HT1080 (cell line): ENCODE measurements at regions not wholly inside any gene's neighbourhood (a gene's known extent, or its start where the extent isn't known, plus 50 kb on each side); places are given as distances from the start of the nearest gene placed in this dataset.

Experiments used
- DNase-seq: peaks from one replicate; pipeline ENCODE4 v3.0.0-alpha.2; 2015; ENCODE audit warnings: low read depth

DNA sequence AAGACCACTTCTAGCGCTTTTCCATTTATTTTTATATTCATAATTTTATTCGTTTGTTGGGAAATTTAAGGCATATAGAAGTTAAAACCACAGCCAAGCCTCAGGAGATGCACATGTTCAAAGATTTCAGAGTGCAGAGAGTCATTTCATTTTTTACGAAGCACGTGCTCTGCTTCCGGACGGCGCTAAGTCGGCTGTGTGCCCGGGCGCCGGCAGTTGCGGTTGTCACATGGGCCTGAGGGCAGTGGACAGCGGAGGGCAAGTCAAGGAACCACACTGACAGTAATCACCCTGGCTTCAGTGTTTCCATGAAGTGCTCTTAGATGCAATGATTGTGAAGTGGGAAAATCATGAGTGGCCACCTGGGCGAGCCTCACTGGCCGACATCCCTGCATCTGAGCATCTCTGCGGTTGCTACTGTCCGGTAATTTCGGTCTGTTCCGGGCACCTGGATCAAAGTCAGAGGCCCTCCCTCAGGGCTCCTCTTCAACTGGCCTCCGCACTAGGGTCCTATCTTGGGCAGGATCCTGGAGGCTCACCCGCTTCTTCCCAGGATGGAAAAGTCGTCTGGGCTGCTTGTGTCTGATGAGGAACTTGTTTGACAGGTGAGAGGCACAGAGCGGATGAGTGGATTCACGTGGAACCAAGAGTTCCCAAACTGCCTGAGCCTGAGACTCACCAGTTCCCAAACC is 90.8 kb downstream of the DACT2 start:
- no peak for DNase-seq

DNA sequence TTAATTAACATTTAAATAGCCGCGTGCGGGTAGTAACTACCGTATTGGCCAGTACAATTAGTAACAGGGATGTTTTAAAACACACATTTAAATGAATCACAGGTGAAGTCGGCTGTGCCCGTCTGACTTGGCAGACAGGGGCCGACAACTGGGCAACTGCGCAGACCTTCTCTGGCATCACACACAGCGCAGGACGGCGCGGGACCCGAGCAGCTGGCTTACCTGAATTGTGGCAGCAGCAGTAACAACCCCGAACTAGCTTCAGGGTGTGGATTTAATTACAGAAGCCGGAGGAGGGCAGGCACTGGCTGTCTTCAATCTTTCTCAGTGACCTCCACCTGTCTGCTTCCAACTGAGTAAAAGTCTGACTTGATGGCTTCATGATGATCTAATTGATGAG is 91.7 kb downstream of the DACT2 start:
- no peak for DNase-seq

DNA sequence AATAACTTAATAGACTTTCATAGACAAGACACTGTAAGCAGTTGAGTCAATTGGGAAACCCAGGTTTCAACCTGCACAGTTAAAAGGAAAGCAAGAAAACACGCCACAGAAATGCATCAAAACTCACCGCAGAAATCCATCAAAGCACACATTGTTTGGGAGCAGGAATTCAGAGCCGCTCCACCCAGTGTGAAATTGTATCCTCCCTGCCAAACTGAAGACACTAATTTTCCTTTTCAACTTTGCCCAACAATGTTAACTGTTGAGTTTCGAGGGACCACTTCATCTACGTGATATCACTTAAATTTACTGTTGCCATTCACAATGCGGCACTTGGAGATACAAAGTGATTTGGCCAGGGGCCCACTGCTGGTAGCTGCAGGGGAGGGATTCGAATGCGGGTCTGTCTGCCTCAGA is 92.7 kb downstream of the DACT2 start:
- no peak for DNase-seq

DNA sequence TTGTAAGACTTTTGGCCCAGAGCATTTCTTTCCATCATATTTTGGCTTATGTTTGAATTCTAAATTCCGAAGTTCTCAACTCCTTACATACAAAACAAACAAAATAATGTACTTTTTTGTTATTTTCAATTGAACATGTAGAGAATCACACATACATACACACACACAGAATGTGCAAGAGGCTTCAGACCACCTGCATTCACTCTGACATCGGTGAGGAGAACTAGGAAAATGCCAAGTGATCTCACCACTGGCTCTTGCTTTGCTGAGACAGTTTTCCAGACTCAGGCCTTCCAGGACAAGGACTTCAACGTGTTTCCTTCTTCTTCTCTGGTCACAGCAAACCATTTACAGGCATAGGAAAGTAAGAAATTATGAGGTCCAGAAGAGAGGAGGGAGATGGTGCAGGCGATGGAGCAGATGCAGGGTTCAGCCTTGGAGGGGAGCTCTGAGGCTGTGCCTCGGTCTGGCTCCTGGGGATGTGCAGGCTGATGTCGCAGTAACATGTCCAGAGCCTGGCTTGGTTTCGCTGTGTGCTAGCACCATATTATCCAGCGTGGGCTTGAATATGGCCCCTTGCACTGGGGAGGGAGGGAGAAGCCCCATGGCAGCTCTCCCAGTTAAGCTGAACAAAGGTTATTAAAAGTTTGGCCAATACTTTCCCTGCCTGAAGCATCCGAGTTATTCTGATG is 93.4 kb downstream of the DACT2 start:
- no peak for DNase-seq

DNA sequence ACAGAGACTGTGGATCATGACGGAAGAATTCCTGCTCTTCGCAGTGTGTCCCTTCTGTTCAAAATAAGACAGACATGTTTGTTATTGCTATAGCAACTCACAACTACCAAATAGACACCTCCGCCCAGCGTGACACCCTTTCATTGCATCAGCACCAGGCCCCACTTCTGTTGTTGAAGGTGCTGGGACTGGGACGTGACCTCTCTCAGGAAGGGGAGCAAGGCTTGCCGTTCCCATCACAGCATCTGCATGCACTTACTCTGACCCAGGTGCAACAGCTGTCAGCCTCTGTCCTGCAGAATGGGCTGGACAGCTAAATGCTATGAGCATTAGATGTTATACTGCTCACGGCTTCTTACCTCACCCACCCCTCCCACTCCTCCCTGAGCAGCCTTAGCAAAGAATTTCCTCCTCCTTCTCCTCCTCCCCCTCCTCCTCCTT is 94.1 kb downstream of the DACT2 start:
- no peak for DNase-seq

DNA sequence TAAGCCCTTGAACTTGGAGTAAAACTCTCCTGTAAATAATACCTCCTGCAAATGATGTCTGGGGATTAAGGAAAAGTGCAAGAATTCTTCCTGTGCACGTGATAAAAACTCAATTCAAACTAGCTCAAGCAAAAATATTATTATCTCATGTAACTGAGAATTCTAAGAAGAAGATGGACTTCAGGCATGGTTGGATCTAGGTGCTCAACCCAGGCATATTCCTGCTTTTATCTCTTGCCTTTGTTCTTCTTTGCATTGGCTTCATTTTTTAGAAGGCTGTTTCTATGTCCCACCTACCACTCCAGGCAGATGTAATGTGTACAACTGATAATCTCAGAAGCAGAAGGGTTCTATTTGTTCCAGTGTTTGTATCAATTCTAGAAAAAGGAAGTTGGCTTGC is 95.8 kb downstream of the DACT2 start:
- no peak for DNase-seq

DNA sequence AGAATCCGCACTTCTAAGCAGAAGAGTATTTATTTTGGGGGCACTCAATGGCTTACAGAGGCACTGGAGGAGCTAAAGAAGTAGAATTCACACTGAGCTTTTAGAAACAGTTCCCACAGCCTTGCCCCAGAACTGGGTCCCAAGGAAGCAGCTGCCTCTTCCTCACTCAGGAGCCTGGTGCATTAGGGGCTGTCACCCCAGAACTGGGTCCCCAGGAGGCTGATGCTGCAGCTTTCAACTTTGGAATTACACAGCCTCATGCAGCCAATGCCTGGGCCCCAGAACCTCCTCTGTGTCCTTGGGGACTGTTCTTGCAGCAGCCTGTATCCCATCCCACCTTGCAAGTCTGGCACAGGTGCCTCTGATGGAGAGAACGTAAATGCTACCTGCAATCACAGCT is 96.4 kb downstream of the DACT2 start:
- DNase-seq: no peak

DNA sequence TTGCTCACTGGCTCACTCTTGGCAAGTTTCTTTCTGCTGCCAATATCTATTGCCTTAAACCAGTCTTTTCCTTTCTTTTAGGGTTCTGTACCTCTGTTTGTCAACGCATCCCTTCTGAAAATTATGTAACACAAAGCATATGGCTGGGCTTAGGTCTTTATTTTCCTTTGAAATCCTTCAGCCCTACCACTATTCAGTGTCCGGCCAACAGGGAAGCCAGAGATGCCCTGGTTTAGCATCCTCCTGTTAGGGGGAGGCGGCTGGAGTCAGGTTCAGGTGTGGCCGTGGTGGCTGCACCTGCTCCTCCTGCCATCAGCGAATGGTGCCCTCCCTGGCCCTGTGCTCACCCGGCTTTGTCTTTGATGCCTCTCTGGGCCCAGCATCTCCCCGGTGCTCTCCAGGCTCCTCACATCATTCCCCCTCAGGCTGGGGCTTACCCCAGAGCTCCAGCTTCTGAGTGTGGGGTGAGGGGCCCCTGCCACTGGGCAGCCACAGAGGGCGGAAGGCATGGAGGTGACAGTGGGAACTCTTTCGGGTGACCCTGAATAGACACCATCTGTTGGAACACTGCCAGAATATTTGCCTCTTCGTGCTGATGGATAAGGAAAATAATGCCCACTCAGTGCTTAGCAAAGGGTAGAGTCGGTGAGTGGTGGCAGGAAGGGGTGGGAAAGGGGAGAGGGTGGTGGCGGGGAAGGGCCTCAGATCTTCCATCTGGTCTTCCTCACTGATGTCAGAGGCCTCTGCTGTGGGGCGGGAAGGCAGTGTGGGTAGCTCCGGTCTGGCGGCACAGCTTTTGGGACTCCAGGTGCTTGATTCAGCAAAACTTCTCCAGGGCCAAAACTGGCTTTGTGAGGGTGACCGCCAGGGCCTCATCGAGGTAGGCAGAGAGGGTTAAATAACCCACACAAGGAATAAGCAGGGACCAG is 97.2 kb downstream of the DACT2 start:
- no peak for DNase-seq

DNA sequence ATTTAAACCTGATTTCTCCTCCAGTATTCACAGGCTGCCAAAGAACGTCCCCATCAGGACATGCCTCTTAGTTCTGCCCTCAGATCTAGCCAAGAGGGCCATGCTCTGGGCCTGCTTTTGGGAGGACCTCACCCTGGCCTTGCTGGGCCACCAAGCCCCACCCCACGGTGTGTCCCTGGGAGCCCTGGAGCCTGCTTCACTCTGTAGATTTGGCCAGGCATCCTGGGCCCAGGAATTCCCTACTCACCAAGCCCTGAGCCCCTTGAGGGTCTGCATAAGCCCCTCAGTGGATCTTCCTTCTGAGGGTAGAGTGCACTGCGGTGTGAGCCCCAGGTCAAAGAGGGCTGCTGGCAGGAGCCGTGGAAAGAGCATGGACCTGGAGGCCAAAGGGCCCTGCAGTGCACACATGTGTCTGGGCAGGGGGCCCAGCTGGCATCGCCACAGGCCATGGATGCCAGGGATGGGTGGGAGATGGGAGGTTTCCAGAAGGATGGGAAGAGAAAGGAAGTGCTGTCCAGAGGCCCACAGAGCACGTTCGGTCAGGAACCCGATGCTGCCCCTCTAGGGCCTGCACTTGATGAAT is 98.0 kb downstream of the DACT2 start:
- DNase-seq: no peak

DNA sequence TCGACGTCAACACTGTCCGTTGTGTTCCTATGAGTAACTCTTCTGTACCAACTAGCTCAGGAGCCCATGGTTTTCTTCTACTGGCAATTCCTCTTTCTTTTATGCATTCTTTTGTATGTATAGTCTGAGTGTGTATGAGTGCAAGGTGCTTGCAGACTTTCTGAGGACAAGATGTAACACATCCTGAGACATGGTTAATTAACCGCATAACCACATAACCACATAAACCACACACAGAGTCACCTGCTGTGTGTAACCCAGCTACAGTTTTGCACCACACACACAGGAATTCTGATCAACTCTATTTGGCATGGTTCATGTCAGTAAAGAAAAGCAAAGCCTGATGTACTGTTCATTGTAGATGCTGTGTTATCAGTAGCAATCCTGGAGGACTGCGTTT is 98.6 kb downstream of the DACT2 start:
- DNase-seq: no peak

DNA sequence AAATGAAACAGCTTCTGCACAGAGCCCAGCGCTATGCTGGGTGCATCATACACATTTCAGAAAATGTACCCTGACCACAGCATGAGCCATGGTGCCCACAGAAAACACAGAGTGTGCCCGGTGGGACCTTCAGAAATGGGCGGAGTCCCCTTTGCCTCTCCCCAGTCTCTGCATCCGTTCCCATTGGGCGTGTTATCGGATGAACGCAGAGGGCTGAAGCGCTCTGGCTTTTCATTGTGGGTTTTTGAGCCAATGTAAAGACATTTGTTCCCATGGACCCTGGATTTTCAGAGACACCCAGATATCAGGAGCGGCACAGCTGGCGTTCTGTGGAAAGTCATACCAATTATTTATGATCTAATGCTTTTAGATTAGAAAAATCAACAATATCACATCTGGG is 99.8 kb downstream of the DACT2 start:
- DNase-seq: no peak

DNA sequence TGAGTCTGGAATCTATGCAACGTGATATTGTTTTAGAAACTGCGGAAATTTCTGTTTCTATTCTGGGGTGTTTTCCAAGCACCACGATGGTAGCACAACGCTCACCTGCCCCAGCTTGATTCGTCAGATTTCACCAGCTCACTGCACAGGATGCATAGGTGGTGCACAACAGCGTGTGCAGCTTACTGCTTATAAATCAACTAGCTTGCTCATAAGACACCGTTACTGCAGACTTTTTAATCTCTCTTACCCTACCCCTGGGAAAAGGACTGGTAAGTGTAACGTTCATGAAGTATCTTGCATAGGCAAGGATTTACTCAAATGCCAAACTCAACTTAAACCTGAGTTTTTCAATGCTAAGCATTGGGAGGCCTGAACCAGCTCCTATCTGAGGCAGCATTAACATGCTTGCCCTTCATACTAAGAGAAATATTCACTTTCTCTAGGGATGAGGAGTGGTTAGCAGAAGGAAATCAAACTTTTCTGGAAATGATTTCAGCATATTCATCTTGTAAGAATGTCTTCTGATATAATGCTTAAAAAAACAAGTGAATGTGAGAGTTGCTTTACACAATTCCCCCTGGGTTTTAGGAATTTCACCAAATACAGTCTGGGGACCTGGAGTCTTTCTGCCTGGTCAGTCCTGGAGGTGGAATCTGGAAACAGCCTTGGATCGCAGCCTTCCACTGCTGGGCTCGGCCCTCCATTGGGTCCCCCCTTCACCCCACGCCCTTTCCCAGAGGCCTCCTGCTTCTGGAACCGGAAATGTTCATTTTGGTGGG is 100.6 kb downstream of the DACT2 start:
- DNase-seq: no peak

DNA sequence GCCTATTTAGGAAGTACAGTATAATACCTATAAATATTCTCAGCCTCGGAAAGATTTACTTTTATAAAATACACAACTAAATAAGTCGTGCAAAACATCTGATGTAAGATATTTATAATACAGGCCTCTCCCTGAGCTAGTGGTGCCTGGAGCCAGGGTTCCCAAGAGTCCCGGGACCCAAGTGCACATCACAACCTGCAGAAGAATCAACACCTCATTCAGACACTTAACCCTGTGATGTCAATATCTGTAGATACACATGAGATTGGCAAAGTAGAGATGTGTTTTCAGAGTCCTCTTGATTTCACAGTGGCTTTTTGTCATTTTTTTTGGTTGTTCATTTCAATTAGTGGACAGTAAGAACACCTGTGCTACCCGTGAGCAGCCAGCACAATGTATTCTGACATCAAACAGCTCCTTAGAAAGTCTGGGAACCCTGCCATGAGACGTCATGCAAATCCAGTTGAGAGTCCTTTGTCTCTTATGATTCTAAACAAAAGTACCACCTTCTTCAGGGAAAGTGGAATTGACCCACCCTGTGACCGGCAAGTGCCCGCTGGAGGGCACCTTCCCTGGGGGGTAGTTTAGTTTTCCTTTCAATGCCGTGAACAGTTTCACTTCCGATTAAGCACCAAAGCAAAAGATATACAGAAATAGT is 101.6 kb downstream of the DACT2 start:
- DNase-seq: no peak

DNA sequence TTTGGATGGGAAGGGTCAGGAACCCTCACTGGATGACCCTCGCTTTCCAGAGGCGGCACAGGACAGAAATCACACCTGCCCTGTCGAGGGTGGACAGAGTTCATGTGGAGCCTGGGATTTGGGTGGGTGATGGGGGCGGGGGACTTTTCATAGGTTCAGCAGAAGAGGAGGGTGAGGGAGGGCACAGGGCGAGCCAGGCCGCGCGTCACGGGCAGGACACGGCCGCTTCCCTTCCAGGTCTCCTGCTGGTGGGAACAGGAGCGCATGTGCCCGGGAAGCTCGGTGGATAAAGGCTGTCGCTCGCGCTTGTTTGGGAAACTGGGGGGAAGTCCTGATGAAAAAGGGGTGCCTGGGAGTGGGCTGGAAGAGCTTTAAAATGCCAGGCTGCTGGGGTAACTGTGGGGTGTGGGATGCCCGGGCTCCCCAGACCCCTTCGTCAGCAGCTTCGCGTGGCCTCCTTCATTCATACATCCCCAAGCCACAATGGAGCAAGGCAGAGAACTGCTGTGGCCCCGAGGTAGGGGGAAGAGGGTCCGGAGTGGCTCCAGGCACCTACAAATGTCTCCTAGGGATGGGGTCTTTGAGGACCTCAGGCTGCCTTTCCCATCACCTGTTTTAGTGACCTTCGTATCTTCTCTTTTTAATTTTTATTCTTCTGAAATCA is 102.2 kb downstream of the DACT2 start:
- DNase-seq: no peak

DNA sequence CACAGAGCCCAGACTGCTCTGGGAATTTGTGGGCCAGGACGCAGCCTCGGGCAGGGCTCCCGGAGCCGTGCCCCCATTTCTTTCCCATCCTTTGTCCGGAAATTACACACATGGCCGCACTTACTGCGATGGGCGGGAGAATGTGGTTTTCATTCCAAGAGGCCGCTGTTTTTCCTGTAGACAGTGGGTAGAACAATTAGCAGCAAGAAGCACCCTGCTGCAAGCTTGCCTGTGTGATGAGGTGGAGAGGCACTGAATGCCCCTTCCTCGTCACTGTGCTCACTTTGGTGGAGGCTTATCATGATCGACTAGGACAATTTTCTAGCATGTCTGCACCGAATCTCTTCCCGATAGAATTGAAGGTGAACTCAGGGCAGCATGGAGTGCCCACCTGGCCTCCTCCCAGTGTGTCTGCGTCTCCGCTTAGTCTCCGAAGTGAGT is 102.8 kb downstream of the DACT2 start:
- DNase-seq: peak; percentile 21

DNA sequence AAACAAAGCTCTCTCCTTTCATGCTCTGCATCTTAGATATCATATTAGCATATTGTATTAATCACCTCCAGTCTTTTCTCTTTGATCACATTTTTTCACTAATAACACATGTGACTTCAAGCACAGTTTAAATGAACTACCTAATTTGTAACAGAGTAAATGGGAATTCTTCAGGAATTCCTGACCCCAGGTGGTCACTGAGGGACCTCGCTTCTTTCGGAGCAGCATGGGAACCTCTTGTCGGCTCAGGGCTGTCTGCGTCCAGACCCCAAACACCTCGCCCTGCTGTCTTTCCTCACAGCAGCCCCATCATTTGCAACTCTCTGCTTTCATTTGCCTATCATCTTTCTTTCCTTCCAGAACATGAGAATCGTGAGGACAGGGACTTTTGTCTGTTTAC is 103.5 kb downstream of the DACT2 start:
- no peak for DNase-seq

DNA sequence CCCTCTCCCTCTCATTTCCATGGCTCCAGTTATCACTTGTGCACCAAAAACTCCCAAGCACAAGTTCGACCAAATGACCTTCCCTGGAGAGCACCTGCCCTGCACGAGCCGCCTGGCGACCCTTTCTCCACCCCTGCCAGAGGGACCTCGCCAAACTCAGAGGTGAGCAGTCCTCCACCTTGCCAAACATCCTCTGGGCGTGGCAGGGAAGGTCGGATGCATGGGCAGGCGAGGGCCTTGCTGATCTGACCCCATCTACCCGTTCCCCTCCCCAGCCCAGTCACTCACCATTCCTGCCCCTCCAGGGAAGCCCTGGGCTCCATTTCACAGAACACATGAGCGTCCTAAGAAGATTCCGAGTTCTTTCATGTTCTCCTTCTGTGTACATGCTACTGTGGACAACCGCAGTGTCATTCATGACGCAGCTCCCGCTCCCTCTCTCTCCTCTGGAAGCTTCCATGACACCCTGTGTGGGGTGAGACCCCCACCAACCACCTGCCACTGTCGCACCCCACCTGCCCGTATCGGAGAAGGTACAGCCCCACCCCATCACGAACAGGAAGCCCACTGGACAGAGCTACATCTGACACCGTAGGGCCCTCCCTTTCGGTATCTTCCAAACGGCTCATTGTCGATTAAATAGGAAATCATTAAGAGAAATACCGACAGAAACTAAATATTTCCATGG is 104.3 kb downstream of the DACT2 start:
- DNase-seq: no peak

DNA sequence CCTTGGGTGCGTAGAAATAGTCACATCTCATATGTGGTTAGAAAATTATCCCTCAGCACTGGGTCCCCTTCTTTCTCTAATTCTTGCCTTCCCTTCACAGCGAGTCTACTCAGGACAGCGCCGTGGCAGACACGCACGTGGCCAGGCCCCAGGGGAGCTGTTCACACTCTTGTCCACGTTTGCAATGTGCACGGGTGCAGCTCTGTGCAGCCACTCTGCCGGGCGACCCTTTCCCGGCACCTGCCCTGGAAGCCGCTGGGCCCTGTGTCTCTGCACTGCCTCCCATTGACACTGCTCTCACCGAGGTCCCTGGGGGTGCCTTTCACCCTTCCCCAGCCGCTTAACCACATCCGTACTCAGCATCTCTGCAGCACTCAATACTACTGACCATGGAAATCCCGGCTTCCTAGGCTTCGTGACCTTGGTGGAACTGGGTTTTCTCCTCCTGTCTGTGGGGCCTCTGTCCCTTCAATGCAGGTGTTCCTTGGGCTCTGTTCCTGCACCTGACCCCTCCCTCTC is 104.9 kb downstream of the DACT2 start:
- no peak for DNase-seq

DNA sequence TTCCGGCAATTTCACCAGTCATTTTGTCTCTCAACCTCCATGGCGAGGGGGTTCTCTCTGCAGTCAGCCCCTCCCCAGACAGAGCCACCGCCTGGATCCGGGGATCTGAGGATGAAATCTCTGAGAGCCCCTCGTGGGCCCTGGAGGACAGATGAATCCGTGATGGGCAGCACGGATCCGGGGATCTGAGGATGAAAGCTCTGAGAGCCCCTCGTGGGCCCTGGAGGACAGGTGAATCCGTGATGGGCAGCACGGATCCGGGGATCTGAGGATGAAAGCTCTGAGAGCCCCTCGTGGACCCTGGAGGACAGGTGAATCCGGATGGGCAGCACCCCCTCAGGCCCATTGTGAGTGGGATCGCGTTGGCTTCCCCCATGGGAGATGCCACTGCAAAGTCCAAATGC is 106.5 kb downstream of the DACT2 start:
- no peak for DNase-seq
